HepG2 (cell line): ENCODE measurements at regions not wholly inside any gene's neighbourhood (a gene's known extent, or its start where the extent isn't known, plus 50 kb on each side); places are given as distances from the start of the nearest gene placed in this dataset.

Source experiments
- ATAC-seq: fragments of 200-7000 bp; cut with Tn5 transposase; 3 replicates; pipeline ENCODE4 v1.9.1; 2020; ENCODE audit warnings: mild to moderate bottlenecking, moderate library complexity
- BruUV-seq: library from RNA; stranded (reverse); fragments of 400-500 nt; replicated peaks from 2 replicates; lab custom pipeline; 2021; lab: Mats Ljungman, UMichigan
- CTCF ChIA-PET: fragments of 300-600 bp; formaldehyde crosslinking; extraction: SDS; loops from one replicate; lab custom pipeline; 2021; ENCODE audit warnings: low total read pairs, inconsistent platforms, low intra/inter-chr PET ratio; lab: Yijun Ruan, JAX
- POLR2A ChIA-PET: fragments of 350-600 bp; sonication (Branson Sonifier 250); formaldehyde crosslinking; loops from one replicate; lab custom pipeline; 2020; ENCODE audit warnings: antibody characterized with exemption, inconsistent platforms; lab: Yijun Ruan, JAX
- DNase-seq: peaks from one replicate; pipeline ENCODE4 v3.0.0-alpha.2; 2015; ENCODE audit warnings: low spot score
- FAIRE-seq: peaks from 3 replicates; lab custom pipeline; 2011; peaks lifted over from hg19 to GRCh38; lab: Jason Lieb, UNC
- H2AFZ ChIP-seq: one replicate; pipeline ENCODE4 v1.6.1; 2011; ENCODE audit warnings: low read length, inconsistent platforms
- H3K27ac ChIP-seq: fragments of 300-600 bp; 3 replicates; pipeline ENCODE4 v1.8.0; 2011; ENCODE audit warnings: mixed run types, mild to moderate bottlenecking, mixed read lengths, low read length, inconsistent platforms; ENCODE audit not compliant: insufficient read depth; ENCODE audit errors: extremely low read length
- H3K27me3 ChIP-seq, 2 experiments: fragments of 200-600 bp in 1 of 2; 2 replicates in 1 of 2; 3 replicates in 1 of 2; pipeline versions ENCODE4 v1.6.0 to v1.8.0; 2011; ENCODE audit warnings: low read length in 2 of 2, mild to moderate bottlenecking in 2 of 2, moderate library complexity in 2 of 2, inconsistent platforms in 1 of 2; ENCODE audit not compliant: insufficient read depth in 2 of 2, control insufficient read depth in 1 of 2
- H3K36me3 ChIP-seq, 2 experiments: fragments of 200-600 bp in 1 of 2; replicated peaks in 1 of 2; 2 replicates in 1 of 2; 3 replicates in 1 of 2; pipeline versions ENCODE4 v1.5.1 to v1.8.0; 2011; ENCODE audit warnings: low read length in 2 of 2, inconsistent platforms in 1 of 2; ENCODE audit not compliant: insufficient read depth in 2 of 2, control insufficient read depth in 1 of 2
- H3K4me1 ChIP-seq: 2 replicates; pipeline ENCODE4 v1.5.1; 2012; ENCODE audit warnings: low read length, inconsistent platforms; ENCODE audit not compliant: insufficient read depth
- H3K4me2 ChIP-seq: 2 replicates; pipeline ENCODE4 v1.6.0; 2011; ENCODE audit warnings: low read depth, low read length, inconsistent platforms
- H3K4me3 ChIP-seq, 3 experiments: fragments of 200-600 bp in 1 of 3; sonication (generic), shearing (Covaris generic) in 1 of 3; replicated peaks in 1 of 3; 2 replicates each; pipeline ENCODE4 v1.5.1; 2011 to 2016; ENCODE audit warnings: low read length in 3 of 3, inconsistent platforms in 2 of 3, low read depth in 2 of 3, mild to moderate bottlenecking in 2 of 3, control low read depth in 1 of 3, mixed read lengths in 1 of 3; ENCODE audit not compliant: insufficient read depth in 1 of 3
- H3K79me2 ChIP-seq: one replicate; pipeline ENCODE4 v1.6.1; 2011; ENCODE audit warnings: low read length, inconsistent platforms; ENCODE audit not compliant: insufficient read depth
- H3K9ac ChIP-seq: 2 replicates; pipeline ENCODE4 v1.6.0; 2011; ENCODE audit warnings: mild to moderate bottlenecking, low read depth, low read length, inconsistent platforms; ENCODE audit not compliant: insufficient read depth
- H3K9me3 ChIP-seq: 2 replicates; pipeline ENCODE4 v1.5.1; 2012; ENCODE audit warnings: mild to moderate bottlenecking, low read length
- H4K20me1 ChIP-seq: 2 replicates; pipeline ENCODE4 v1.6.0; 2011; ENCODE audit warnings: inconsistent platforms, mild to moderate bottlenecking, low read length, moderate library complexity; ENCODE audit not compliant: insufficient read depth
- HNF4A ChIP-seq: sonication (generic); formaldehyde crosslinking; IDR thresholded peaks from 2 replicates; pipeline ENCODE4 v1.4.0; 2020; ENCODE audit warnings: missing genetic modification reagents
- PAF1 ChIP-seq: IDR thresholded peaks from 2 replicates; pipeline ENCODE4 v1.6.1; 2016; ENCODE audit warnings: missing genetic modification reagents, missing compliant biosample characterization
- PPARG ChIP-seq: conservative IDR thresholded peaks from 2 replicates; pipeline ENCODE4 v1.6.1; 2016; ENCODE audit warnings: missing biosample characterization, missing genetic modification reagents
- TBL1XR1 ChIP-seq: fragments of 150-350 bp; IDR thresholded peaks from 2 replicates; pipeline ENCODE4 v1.6.1; 2014; ENCODE audit warnings: borderline replicate concordance, low read length; ENCODE audit not compliant: partially characterized antibody
- ZFP41 ChIP-seq: sonication (generic); formaldehyde crosslinking; IDR thresholded peaks from 2 replicates; pipeline ENCODE4 v1.4.0; 2020; ENCODE audit warnings: mild to moderate bottlenecking, missing genetic modification reagents, borderline replicate concordance
- ZNF354B ChIP-seq: sonication (generic); formaldehyde crosslinking; IDR thresholded peaks from 2 replicates; pipeline ENCODE4 v1.8.0; 2022; ENCODE audit warnings: mild to moderate bottlenecking, missing genetic modification reagents
- ZNF430 ChIP-seq: sonication (generic); formaldehyde crosslinking; IDR thresholded peaks from 2 replicates; pipeline ENCODE4 v1.9.0; 2021; ENCODE audit warnings: mild to moderate bottlenecking, missing genetic modification reagents
- ZNF460 ChIP-seq: sonication (generic); formaldehyde crosslinking; IDR thresholded peaks from 2 replicates; pipeline ENCODE4 v1.5.1; 2020; ENCODE audit warnings: missing genetic modification reagents, mild to moderate bottlenecking, borderline replicate concordance
- ZNF550 ChIP-seq: sonication (generic); formaldehyde crosslinking; IDR thresholded peaks from 2 replicates; pipeline ENCODE4 v1.4.0; 2020; ENCODE audit warnings: mild to moderate bottlenecking, missing genetic modification reagents, borderline replicate concordance
- ZNF761 ChIP-seq: sonication (generic); formaldehyde crosslinking; conservative IDR thresholded peaks from 2 replicates; pipeline ENCODE4 v1.4.0; 2020; ENCODE audit warnings: mild to moderate bottlenecking, missing genetic modification reagents
- ZSCAN31 ChIP-seq: sonication (generic); formaldehyde crosslinking; IDR thresholded peaks from 2 replicates; pipeline ENCODE4 v1.5.0; 2020; ENCODE audit warnings: low read depth, mild to moderate bottlenecking, missing genetic modification reagents
- WGBS: methylation state at CpG from one replicate; pipeline ENCODE4 v1.1.6; 2017; ENCODE audit warnings: low lambda C conversion rate; 5-methylcytosine and 5-hydroxymethylcytosine counted together
- in situ Hi-C: cut with HindIII; loops from 2 replicates; pipeline ENCODE4 v1.10.0; 2017; ENCODE audit warnings: low pct_unique_long_range_greater_than_20kb; ENCODE audit not compliant: extremely low pct_ligation_motif_present
- intact Hi-C: fragments of 100-400 bp; cut with micrococcal nuclease; formaldehyde crosslinking; loops from one replicate; pipeline ENCODE4 v1.10.0; 2022; ENCODE audit not compliant: unreplicated experiment
- TF ChIP-seq, protein P1 (sequence below): sonication (generic); formaldehyde crosslinking; IDR thresholded peaks from 2 replicates; pipeline ENCODE4 v1.8.0; 2022; ENCODE audit warnings: missing genetic modification reagents, mild to moderate bottlenecking, borderline replicate concordance
- TF ChIP-seq, protein P2 (sequence below): sonication (generic); formaldehyde crosslinking; IDR thresholded peaks from 2 replicates; pipeline ENCODE4 v1.4.0; 2020; ENCODE audit warnings: mild to moderate bottlenecking, missing genetic modification reagents
- TF ChIP-seq, protein P3 (sequence below): sonication (generic); formaldehyde crosslinking; IDR thresholded peaks from 2 replicates; pipeline ENCODE4 v1.5.0; 2020; ENCODE audit warnings: mild to moderate bottlenecking, missing genetic modification reagents, borderline replicate concordance
- TF ChIP-seq, protein P4 (sequence below): sonication (generic); formaldehyde crosslinking; IDR thresholded peaks from 2 replicates; pipeline ENCODE4 v1.5.0; 2020; ENCODE audit warnings: mild to moderate bottlenecking, missing genetic modification reagents

DNA sequence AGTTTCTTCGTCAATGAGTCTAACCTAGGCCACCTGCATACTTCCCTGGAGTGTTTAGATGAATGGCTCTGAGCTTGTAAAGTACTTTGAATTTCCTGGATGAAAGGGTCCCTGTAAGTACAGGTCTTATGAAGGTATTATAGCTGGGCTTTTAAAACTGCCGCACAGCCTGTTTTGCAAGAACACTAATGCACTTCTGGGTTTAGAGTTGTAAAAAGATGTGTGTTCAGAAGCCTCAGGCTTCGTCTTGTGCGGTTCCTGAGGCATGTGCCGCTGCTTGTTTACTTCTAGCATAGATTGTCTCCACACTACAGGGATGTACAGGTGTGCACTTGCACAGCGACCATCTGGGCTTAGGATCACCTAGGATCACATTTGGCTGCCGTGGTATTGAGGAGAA, 324.5 kb downstream of the SOX4 start (continued):
- TF ChIP-seq, protein P1, sequence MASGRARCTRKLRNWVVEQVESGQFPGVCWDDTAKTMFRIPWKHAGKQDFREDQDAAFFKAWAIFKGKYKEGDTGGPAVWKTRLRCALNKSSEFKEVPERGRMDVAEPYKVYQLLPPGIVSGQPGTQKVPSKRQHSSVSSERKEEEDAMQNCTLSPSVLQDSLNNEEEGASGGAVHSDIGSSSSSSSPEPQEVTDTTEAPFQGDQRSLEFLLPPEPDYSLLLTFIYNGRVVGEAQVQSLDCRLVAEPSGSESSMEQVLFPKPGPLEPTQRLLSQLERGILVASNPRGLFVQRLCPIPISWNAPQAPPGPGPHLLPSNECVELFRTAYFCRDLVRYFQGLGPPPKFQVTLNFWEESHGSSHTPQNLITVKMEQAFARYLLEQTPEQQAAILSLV (CRISPR knock-in tag), result no peak
- TF ChIP-seq ZNF354B (CRISPR knock-in tag), result no peak
- TF ChIP-seq, all 625 proteins: peak for 0

DNA sequence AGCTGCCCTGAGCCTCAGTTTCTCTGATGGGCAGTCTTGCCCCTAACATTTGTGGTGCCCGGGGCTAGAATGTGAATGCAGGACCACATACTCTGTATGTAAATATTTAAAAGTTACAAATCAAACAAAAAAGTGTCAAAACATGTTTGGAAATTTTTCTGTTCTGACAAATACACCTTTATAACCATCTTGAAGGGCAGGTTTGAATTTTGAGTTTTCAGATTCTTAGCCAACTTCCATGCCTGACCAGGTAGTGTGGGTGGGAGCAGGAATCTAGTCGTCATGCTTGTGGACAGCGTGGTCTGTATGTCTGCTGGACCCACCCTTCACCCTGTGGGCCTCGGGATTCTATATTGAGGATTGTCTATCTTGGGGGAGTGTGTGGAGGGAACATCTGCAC, 325.1 kb downstream of the SOX4 start:
- Histone ChIP-seq H3K27me3 (no peaks in the 10 kb centered on the region; a peak in 1 of 5 replicates), H3K4me1 (no peaks in the 10 kb centered on the region), H3K9ac (no peak overlapping the region), H3K36me3 (no peaks in the 10 kb centered on the region), H3K79me2 (no peaks in the 10 kb centered on the region), H3K4me3 (no peak overlapping the region), H3K4me2 (no peak overlapping the region), H3K9me3 (no peaks in the 10 kb centered on the region), H2AFZ (no peak overlapping the region), H4K20me1 (no peaks in the 10 kb centered on the region), H3K27ac (no peak overlapping the region)
- in situ Hi-C loops (no loop called here), intact Hi-C loops (no loop called here)
- FAIRE-seq (no peak), DNase-seq (no peak), ATAC-seq (no peak)
- POLR2A ChIA-PET, result no interaction called here
- CTCF ChIA-PET, result no interaction called here
- WGBS, result 24% methylated on average over 4 of the region's 4 CpGs
- no TSS peak for BruUV-seq
- no peak for TF ChIP-seq PAF1 (CRISPR knock-in tag)
- TF ChIP-seq, protein P2, sequence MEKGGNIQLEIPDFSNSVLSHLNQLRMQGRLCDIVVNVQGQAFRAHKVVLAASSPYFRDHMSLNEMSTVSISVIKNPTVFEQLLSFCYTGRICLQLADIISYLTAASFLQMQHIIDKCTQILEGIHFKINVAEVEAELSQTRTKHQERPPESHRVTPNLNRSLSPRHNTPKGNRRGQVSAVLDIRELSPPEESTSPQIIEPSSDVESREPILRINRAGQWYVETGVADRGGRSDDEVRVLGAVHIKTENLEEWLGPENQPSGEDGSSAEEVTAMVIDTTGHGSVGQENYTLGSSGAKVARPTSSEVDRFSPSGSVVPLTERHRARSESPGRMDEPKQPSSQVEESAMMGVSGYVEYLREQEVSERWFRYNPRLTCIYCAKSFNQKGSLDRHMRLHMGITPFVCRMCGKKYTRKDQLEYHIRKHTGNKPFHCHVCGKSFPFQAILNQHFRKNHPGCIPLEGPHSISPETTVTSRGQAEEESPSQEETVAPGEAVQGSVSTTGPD, result no peak
- no peak for TF ChIP-seq PPARG
- TF ChIP-seq ZNF430, result no peak
- no peak for TF ChIP-seq ZNF550
- TF ChIP-seq ZNF761 (CRISPR knock-in tag), result no peak
- TF ChIP-seq HNF4A, result no peak
- no peak for TF ChIP-seq ZNF460
- TF ChIP-seq ZFP41, result no peak
- TF ChIP-seq TBL1XR1, result no peak
- no peak for TF ChIP-seq ZSCAN31
- TF ChIP-seq, protein P3, sequence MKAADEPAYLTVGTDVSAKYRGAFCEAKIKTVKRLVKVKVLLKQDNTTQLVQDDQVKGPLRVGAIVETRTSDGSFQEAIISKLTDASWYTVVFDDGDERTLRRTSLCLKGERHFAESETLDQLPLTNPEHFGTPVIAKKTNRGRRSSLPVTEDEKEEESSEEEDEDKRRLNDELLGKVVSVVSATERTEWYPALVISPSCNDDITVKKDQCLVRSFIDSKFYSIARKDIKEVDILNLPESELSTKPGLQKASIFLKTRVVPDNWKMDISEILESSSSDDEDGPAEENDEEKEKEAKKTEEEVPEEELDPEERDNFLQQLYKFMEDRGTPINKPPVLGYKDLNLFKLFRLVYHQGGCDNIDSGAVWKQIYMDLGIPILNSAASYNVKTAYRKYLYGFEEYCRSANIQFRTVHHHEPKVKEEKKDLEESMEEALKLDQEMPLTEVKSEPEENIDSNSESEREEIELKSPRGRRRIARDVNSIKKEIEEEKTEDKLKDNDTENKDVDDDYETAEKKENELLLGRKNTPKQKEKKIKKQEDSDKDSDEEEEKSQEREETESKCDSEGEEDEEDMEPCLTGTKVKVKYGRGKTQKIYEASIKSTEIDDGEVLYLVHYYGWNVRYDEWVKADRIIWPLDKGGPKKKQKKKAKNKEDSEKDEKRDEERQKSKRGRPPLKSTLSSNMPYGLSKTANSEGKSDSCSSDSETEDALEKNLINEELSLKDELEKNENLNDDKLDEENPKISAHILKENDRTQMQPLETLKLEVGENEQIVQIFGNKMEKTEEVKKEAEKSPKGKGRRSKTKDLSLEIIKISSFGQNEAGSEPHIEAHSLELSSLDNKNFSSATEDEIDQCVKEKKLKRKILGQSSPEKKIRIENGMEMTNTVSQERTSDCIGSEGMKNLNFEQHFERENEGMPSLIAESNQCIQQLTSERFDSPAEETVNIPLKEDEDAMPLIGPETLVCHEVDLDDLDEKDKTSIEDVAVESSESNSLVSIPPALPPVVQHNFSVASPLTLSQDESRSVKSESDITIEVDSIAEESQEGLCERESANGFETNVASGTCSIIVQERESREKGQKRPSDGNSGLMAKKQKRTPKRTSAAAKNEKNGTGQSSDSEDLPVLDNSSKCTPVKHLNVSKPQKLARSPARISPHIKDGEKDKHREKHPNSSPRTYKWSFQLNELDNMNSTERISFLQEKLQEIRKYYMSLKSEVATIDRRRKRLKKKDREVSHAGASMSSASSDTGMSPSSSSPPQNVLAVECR, result no peak
- TF ChIP-seq, protein P4, sequence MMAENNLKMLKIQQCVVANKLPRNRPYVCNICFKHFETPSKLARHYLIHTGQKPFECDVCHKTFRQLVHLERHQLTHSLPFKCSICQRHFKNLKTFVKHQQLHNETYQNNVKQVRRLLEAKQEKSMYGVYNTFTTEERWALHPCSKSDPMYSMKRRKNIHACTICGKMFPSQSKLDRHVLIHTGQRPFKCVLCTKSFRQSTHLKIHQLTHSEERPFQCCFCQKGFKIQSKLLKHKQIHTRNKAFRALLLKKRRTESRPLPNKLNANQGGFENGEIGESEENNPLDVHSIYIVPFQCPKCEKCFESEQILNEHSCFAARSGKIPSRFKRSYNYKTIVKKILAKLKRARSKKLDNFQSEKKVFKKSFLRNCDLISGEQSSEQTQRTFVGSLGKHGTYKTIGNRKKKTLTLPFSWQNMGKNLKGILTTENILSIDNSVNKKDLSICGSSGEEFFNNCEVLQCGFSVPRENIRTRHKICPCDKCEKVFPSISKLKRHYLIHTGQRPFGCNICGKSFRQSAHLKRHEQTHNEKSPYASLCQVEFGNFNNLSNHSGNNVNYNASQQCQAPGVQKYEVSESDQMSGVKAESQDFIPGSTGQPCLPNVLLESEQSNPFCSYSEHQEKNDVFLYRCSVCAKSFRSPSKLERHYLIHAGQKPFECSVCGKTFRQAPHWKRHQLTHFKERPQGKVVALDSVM (CRISPR knock-in tag), result no peak
